ENCODE measurements at regions not wholly inside any gene's neighbourhood (a gene's known extent, or its start where the extent isn't known, plus 50 kb on each side); places are given as distances from the start of the nearest gene placed in this dataset.

DNA sequence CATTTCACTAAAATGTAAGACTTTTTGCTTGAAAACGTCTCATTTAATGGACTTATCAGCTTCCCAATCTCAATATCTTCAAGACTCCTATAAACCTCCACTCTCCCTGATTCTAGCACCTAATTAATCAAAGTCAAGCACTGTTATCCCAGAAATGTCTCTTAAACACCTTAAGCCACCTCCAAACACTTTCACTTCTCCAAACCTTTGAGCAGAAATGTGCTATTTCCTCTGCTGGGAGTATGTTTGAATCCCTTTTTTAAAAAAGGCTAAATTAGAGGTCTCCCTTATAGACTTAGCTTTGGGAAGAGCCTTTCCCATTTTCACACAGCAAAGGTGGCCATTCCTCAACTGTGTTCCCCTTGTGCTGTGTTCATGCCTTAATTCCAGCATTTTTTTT lies 146.2 kb upstream of the SYN3 start:
- no peak for TF ChIP-seq POLR2A (IDR thresholded peaks at IDR 0.05)
- TF ChIP-seq, protein P1, sequence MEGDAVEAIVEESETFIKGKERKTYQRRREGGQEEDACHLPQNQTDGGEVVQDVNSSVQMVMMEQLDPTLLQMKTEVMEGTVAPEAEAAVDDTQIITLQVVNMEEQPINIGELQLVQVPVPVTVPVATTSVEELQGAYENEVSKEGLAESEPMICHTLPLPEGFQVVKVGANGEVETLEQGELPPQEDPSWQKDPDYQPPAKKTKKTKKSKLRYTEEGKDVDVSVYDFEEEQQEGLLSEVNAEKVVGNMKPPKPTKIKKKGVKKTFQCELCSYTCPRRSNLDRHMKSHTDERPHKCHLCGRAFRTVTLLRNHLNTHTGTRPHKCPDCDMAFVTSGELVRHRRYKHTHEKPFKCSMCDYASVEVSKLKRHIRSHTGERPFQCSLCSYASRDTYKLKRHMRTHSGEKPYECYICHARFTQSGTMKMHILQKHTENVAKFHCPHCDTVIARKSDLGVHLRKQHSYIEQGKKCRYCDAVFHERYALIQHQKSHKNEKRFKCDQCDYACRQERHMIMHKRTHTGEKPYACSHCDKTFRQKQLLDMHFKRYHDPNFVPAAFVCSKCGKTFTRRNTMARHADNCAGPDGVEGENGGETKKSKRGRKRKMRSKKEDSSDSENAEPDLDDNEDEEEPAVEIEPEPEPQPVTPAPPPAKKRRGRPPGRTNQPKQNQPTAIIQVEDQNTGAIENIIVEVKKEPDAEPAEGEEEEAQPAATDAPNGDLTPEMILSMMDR (IDR thresholded peaks at IDR 0.05 in 8 of 11, conservative IDR thresholded peaks at IDR 0.05 in 3 of 11), result no peak

All from spleen (tissue), 7 donors.